K562 (cell line): ENCODE measurements at regions not wholly inside any gene's neighbourhood (a gene's known extent, or its start where the extent isn't known, plus 50 kb on each side); places are given as distances from the start of the nearest gene placed in this dataset.

Experiments
- ATAC-seq: fragments of 200-7000 bp; cut with Tn5 transposase; 3 replicates; pipeline ENCODE4 v1.9.1; 2020; ENCODE audit warnings: moderate library complexity
- BruUV-seq: library from RNA; stranded (reverse); fragments of 400-500 nt; replicated peaks from 2 replicates; lab custom pipeline; 2021; lab: Mats Ljungman, UMichigan
- CTCF ChIA-PET: fragments of 300-600 bp; formaldehyde crosslinking; extraction: SDS; loops from one replicate; lab custom pipeline; 2021; ENCODE audit warnings: low intra/inter-chr PET ratio; lab: Yijun Ruan, JAX
- POLR2A ChIA-PET: fragments of 300-600, 350-650 bp; sonication (Branson Sonifier 250); formaldehyde crosslinking; extraction: SDS; loops from one replicate; lab custom pipeline; 2021; ENCODE audit warnings: antibody characterized with exemption, inconsistent platforms; lab: Yijun Ruan, JAX
- DNase-seq, 4 experiments: peaks; one replicate each; pipeline versions ENCODE4 v3.0.0 to v3.0.0-alpha.2; 2011 to 2018; ENCODE audit warnings: low spot score in 3 of 4, mixed read lengths in 3 of 4; ENCODE audit errors: extremely low read depth in 1 of 4
- FAIRE-seq: peaks from 2 replicates; lab custom pipeline; 2011; peaks lifted over from hg19 to GRCh38; lab: Jason Lieb, UNC
- H2AFZ ChIP-seq: 2 replicates; pipeline ENCODE4 v1.6.0; 2011; ENCODE audit warnings: low read depth, low read length, control low read depth, inconsistent platforms
- H3K27ac ChIP-seq: fragments of 200-600 bp; 3 replicates; pipeline ENCODE4 v1.8.0; 2011; ENCODE audit warnings: low read depth, mild to moderate bottlenecking, control low read depth, inconsistent platforms, low read length, moderate library complexity, mixed read lengths; ENCODE audit errors: extremely low read depth
- H3K27me3 ChIP-seq, 2 experiments: fragments of 300-600 bp in 1 of 2; 2 replicates in 1 of 2; 3 replicates in 1 of 2; pipeline versions ENCODE4 v1.6.0 to v1.8.0; 2011; ENCODE audit warnings: inconsistent platforms in 2 of 2, low read length in 2 of 2, mild to moderate bottlenecking in 1 of 2, mixed read lengths in 1 of 2, moderate library complexity in 1 of 2; ENCODE audit not compliant: control insufficient read depth in 2 of 2, insufficient read depth in 2 of 2
- H3K36me3 ChIP-seq: fragments of 300-600 bp; 3 replicates; pipeline ENCODE4 v1.8.0; 2011; ENCODE audit warnings: mild to moderate bottlenecking, low read length, inconsistent platforms; ENCODE audit not compliant: control insufficient read depth, insufficient read depth
- H3K4me1 ChIP-seq, 2 experiments: fragments of 200-600 bp in 1 of 2; replicated peaks in 1 of 2; 2 replicates in 1 of 2; 3 replicates in 1 of 2; pipeline versions ENCODE4 v1.5.1 to v1.8.0; 2011; ENCODE audit warnings: inconsistent platforms in 2 of 2, low read length in 2 of 2, mild to moderate bottlenecking in 1 of 2, mixed read lengths in 1 of 2, moderate library complexity in 1 of 2; ENCODE audit not compliant: control insufficient read depth in 2 of 2, insufficient read depth in 2 of 2
- H3K4me2 ChIP-seq: 2 replicates; pipeline ENCODE4 v1.6.1; 2011; ENCODE audit warnings: low read length, control low read depth, inconsistent platforms, mixed read lengths; ENCODE audit not compliant: insufficient read depth
- H3K4me3 ChIP-seq: fragments of 200-600 bp; sonication (generic), shearing (Covaris generic); 2 replicates; pipeline ENCODE4 v1.5.1; 2016; ENCODE audit warnings: control low read depth, inconsistent platforms
- H3K79me2 ChIP-seq: fragments of 200-600 bp; 3 replicates; pipeline ENCODE4 v1.8.0; 2011; ENCODE audit warnings: low read length, inconsistent platforms; ENCODE audit not compliant: control insufficient read depth, insufficient read depth
- H3K9ac ChIP-seq, 2 experiments: 2 replicates each; pipeline versions ENCODE4 v1.6.0 to v1.6.1; 2011; ENCODE audit warnings: low read depth in 2 of 2, low read length in 2 of 2, control low read depth in 1 of 2, inconsistent platforms in 1 of 2, mild to moderate bottlenecking in 1 of 2, mixed read lengths in 1 of 2; ENCODE audit not compliant: insufficient read depth in 1 of 2
- H3K9me1 ChIP-seq: one replicate; pipeline ENCODE4 v1.6.0; 2011; ENCODE audit warnings: inconsistent platforms, mild to moderate bottlenecking, low read length, moderate library complexity; ENCODE audit not compliant: control insufficient read depth, insufficient read depth
- H3K9me3 ChIP-seq: replicated peaks from 2 replicates; pipeline ENCODE4 v1.5.1; 2011; ENCODE audit warnings: low read depth, low read length, inconsistent platforms; ENCODE audit not compliant: control insufficient read depth, insufficient read depth
- H4K20me1 ChIP-seq: replicated peaks from 2 replicates; pipeline ENCODE4 v1.6.1; 2011; ENCODE audit warnings: low read length, inconsistent platforms, mixed read lengths; ENCODE audit not compliant: control insufficient read depth, insufficient read depth
- ADNP ChIP-seq: fragments of 200-800 bp; sonication (Bioruptor generic); IDR thresholded peaks from 2 replicates; pipeline ENCODE4 v1.6.1; 2016; ENCODE audit warnings: missing genetic modification characterization, missing compliant biosample characterization
- BRF2 ChIP-seq: IDR thresholded peaks from 3 replicates; pipeline ENCODE4 v1.6.1; 2011; ENCODE audit warnings: borderline replicate concordance, mild to moderate bottlenecking; ENCODE audit not compliant: insufficient read length, insufficient read depth
- CBFA2T2 ChIP-seq: fragments of 450-650 bp; conservative IDR thresholded peaks from 2 replicates; pipeline ENCODE4 v1.6.1; 2017; ENCODE audit warnings: mild to moderate bottlenecking
- FUS ChIP-seq: fragments of 200-400 bp; formaldehyde crosslinking; optimal IDR thresholded peaks from 2 replicates; pipeline ENCODE3; 2017; ENCODE audit warnings: low read depth, low read length
- MAFF ChIP-seq: IDR thresholded peaks from 2 replicates; pipeline ENCODE4 v1.6.1; 2012; ENCODE audit warnings: low read length, improper control_type of control experiment
- PHF21A ChIP-seq: fragments of 450-650 bp; IDR thresholded peaks from 2 replicates; pipeline ENCODE4 v1.6.1; 2017; ENCODE audit warnings: low read depth, borderline replicate concordance
- RHOXF2B ChIP-seq: fragments of 250-450 bp; sonication (Bioruptor Pico); conservative IDR thresholded peaks from 2 replicates; pipeline ENCODE4 v1.5.1; 2021
- SIX5 ChIP-seq, 2 experiments: IDR thresholded peaks; 2 replicates each; pipeline ENCODE4 v1.6.1; 2011; ENCODE audit warnings: low read length in 2 of 2, borderline replicate concordance in 1 of 2, low read depth in 1 of 2, mild to moderate bottlenecking in 1 of 2, moderate library complexity in 1 of 2; ENCODE audit not compliant: insufficient read depth in 1 of 2
- THRB ChIP-seq: fragments of 450-650 bp; formaldehyde crosslinking; conservative IDR thresholded peaks from 2 replicates; pipeline ENCODE4 v1.4.0; 2022; ENCODE audit warnings: mild to moderate bottlenecking, missing genetic modification characterization
- ZBTB9 ChIP-seq: fragments of 450-650 bp; formaldehyde crosslinking; IDR thresholded peaks from 2 replicates; pipeline ENCODE4 v1.4.0; 2020; ENCODE audit warnings: mild to moderate bottlenecking, moderate library complexity
- ZFPM2 ChIP-seq: fragments of 250-450 bp; sonication (Bioruptor Pico); IDR thresholded peaks from 2 replicates; pipeline ENCODE4 v1.5.1; 2022; ENCODE audit warnings: mild to moderate bottlenecking
- ZNF197 ChIP-seq: fragments of 200-800 bp; sonication (Bioruptor generic); IDR thresholded peaks from 2 replicates; pipeline ENCODE4 v1.6.1; 2016; ENCODE audit warnings: low read depth, missing genetic modification characterization, missing compliant biosample characterization
- ZNF316 ChIP-seq: fragments of 450-650 bp; IDR thresholded peaks from 2 replicates; pipeline ENCODE4 v1.6.1; 2016
- ZNF41 ChIP-seq: fragments of 250-450 bp; sonication (Bioruptor Pico); conservative IDR thresholded peaks from 2 replicates; pipeline ENCODE4 v1.4.0; 2020; ENCODE audit warnings: mild to moderate bottlenecking
- ZNF444 ChIP-seq: fragments of 250-450 bp; sonication (Bioruptor Pico); IDR thresholded peaks from 2 replicates; pipeline ENCODE4 v1.4.0; 2020; ENCODE audit warnings: mild to moderate bottlenecking, moderate library complexity
- WGBS: fragments of 100-300 bp; shearing (Covaris generic); methylation state at CpG from one replicate; pipeline ENCODE4 v1.1.6; 2016; ENCODE audit warnings: low coverage, mixed read lengths; ENCODE audit not compliant: insufficient coverage; ENCODE audit errors: missing lambda C conversion rate; 5-methylcytosine and 5-hydroxymethylcytosine counted together
- in situ Hi-C: fragments of 300-500 bp; cut with MboI; formaldehyde crosslinking; loops from 4 replicates; pipeline ENCODE4 v1.15.0; 2018; ENCODE audit warnings: inconsistent platforms, mixed read lengths
- intact Hi-C: fragments of 100-400 bp; cut with micrococcal nuclease; formaldehyde crosslinking; loops from 2 replicates; pipeline ENCODE4 v1.14.2; 2022
- TF ChIP-seq, protein P1 (sequence below), 2 experiments: fragments of 450-650 bp in 1 of 2; sonication (generic) in 1 of 2; formaldehyde crosslinking; conservative IDR thresholded peaks; 2 replicates each; pipeline versions ENCODE4 v1.4.0 to v1.8.1; 2020 to 2022; ENCODE audit warnings: mild to moderate bottlenecking in 1 of 2, missing genetic modification reagents in 1 of 2
- TF ChIP-seq, protein P2 (sequence below): fragments of 450-650 bp; conservative IDR thresholded peaks from 2 replicates; pipeline ENCODE4 v1.6.1; 2016; ENCODE audit warnings: missing genetic modification characterization, low read depth, mild to moderate bottlenecking, missing compliant biosample characterization, moderate library complexity

- WGBS, result 0% methylated on average over 1 of the region's 5 CpGs
- no peaks in the 10 kb centered on the region for H3K4me1 ChIP-seq
- no peak overlapping the region for H3K4me3 ChIP-seq
- ATAC-seq (no peak), FAIRE-seq (no peak), DNase-seq (no peak)
- POLR2A ChIA-PET, result no interaction called here
- intact Hi-C loops (no loop called here), in situ Hi-C loops (no loop called here)
- H4K20me1 ChIP-seq, result no peaks in the 10 kb centered on the region
- no peak overlapping the region for H2AFZ ChIP-seq
- CTCF ChIA-PET, result no interaction called here
- no peak overlapping the region for H3K27ac ChIP-seq
- H3K79me2 ChIP-seq, result no peaks in the 10 kb centered on the region
- H3K9ac ChIP-seq, result no peak overlapping the region
- H3K27me3 ChIP-seq, result 0 out of 5 replicates have a peak, but pooled peaks cover 0 to 4% of the 10 kb centered on the region in 2 experiments
- H3K9me3 ChIP-seq, result no peaks in the 10 kb centered on the region
- no peak for TF ChIP-seq ZNF316
- no peak for TF ChIP-seq BRF2
- TF ChIP-seq RHOXF2B (CRISPR knock-in tag), result no peak
- TF ChIP-seq ZBTB9 (CRISPR knock-in tag), result no peak
- no peak for TF ChIP-seq THRB
- no peak for TF ChIP-seq ZNF444
- TF ChIP-seq, protein P1, sequence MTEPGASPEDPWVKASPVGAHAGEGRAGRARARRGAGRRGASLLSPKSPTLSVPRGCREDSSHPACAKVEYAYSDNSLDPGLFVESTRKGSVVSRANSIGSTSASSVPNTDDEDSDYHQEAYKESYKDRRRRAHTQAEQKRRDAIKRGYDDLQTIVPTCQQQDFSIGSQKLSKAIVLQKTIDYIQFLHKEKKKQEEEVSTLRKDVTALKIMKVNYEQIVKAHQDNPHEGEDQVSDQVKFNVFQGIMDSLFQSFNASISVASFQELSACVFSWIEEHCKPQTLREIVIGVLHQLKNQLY (CRISPR knock-in tag; conservative IDR thresholded peaks at IDR 0.05), result no peak
- TF ChIP-seq PHF21A, result no peak
- TF ChIP-seq SIX5 (IDR thresholded peaks at IDR 0.05; ENCODE audit: borderline replicate concordance in 1 of 2, insufficient read depth in 1 of 2, low read depth in 1 of 2, low read length in 2 of 2), result no peak
- TF ChIP-seq ZNF197 (CRISPR knock-in tag), result no peak
- no peak for TF ChIP-seq MAFF
- TF ChIP-seq FUS, result no peak
- no peak for TF ChIP-seq ZFPM2 (CRISPR knock-in tag)
- no peak for TF ChIP-seq ADNP (tag)
- TF ChIP-seq ZNF41 (CRISPR knock-in tag), result no peak
- TF ChIP-seq CBFA2T2, result no peak
- TF ChIP-seq, protein P2, sequence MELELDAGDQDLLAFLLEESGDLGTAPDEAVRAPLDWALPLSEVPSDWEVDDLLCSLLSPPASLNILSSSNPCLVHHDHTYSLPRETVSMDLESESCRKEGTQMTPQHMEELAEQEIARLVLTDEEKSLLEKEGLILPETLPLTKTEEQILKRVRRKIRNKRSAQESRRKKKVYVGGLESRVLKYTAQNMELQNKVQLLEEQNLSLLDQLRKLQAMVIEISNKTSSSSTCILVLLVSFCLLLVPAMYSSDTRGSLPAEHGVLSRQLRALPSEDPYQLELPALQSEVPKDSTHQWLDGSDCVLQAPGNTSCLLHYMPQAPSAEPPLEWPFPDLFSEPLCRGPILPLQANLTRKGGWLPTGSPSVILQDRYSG (tag), result no peak
- TF ChIP-seq, all 486 proteins: peak for 0
- Histone ChIP-seq H3K4me2 (no peak overlapping the region), H3K9me1 (no peaks in the 10 kb centered on the region), H3K36me3 (no peaks in the 10 kb centered on the region)
- no TSS peak for BruUV-seq
These were observed 110.3 kb downstream of the LACC1 start for GRCh38 chr13:43990021-43990420.
